HCT116 (cell line): ENCODE measurements at regions not wholly inside any gene's neighbourhood (a gene's known extent, or its start where the extent isn't known, plus 50 kb on each side); places are given as distances from the start of the nearest gene placed in this dataset.

Experiments
- ATAC-seq: fragments of 200-7000 bp; cut with Tn5 transposase; 2 replicates; pipeline ENCODE4 v1.9.1; 2020; ENCODE audit warnings: mild to moderate bottlenecking, moderate library complexity
- BruUV-seq: library from RNA; stranded (reverse); fragments of 400-500 nt; replicated peaks from 2 replicates; lab custom pipeline; 2021; lab: Mats Ljungman, UMichigan
- CTCF ChIA-PET: fragments of 300-600 bp; sonication (Branson Sonifier 250); formaldehyde crosslinking; loops from one replicate; lab custom pipeline; 2021; ENCODE audit warnings: antibody characterized with exemption; lab: Charles Lee
- POLR2A ChIA-PET: fragments of 300-600, 350-600 bp; sonication (Branson Sonifier 250); formaldehyde crosslinking; loops from one replicate; lab custom pipeline; 2021; ENCODE audit warnings: antibody characterized with exemption; lab: Charles Lee
- RAD21 ChIA-PET, 2 experiments: fragments of 300-600 bp; sonication (Branson Sonifier 250); formaldehyde crosslinking; loops; one replicate each; lab custom pipeline; 2023; ENCODE audit warnings: low total read pairs in 2 of 2; ENCODE audit not compliant: uncharacterized antibody in 2 of 2, unreplicated experiment in 2 of 2, low non-redundant PET in 1 of 2; lab: Charles Lee
- DNase-seq: peaks from one replicate; pipeline ENCODE4 v3.0.0-alpha.2; 2010; ENCODE audit warnings: low read depth, low spot score
- H2AFZ ChIP-seq: fragments of 200-600 bp; shearing (Covaris generic), sonication (generic); 2 replicates; pipeline ENCODE4 v1.6.1; 2017; ENCODE audit warnings: low read depth, mixed run types, mixed read lengths, antibody characterized with exemption, low read length; ENCODE audit not compliant: poor library complexity, severe bottlenecking
- H3K27ac ChIP-seq: 2 replicates; pipeline ENCODE4 v1.5.1; 2012; ENCODE audit warnings: low read depth, low read length
- H3K27me3 ChIP-seq: fragments of 200-600 bp; sonication (generic); 2 replicates; pipeline ENCODE4 v1.6.1; 2016; ENCODE audit warnings: mixed run types, low read length, mixed read lengths; ENCODE audit not compliant: insufficient read depth
- H3K36me3 ChIP-seq, 2 experiments: fragments of 200-500 bp in 1 of 2; fragments of 200-600 bp in 1 of 2; sonication (Bioruptor generic) in 1 of 2; sonication (generic) in 1 of 2; 2 replicates each; pipeline versions ENCODE4 v1.5.1 to v1.6.1; 2014 to 2016; ENCODE audit warnings: low read length in 2 of 2, inconsistent platforms in 1 of 2, mixed read lengths in 1 of 2, mixed run types in 1 of 2; ENCODE audit not compliant: insufficient read depth in 2 of 2, control insufficient read depth in 1 of 2
- H3K4me1 ChIP-seq, 2 experiments: fragments of 200-600 bp in 1 of 2; sonication (generic) in 1 of 2; 2 replicates each; pipeline versions ENCODE4 v1.5.1 to v1.6.1; 2012 to 2017; ENCODE audit warnings: low read length in 2 of 2, inconsistent platforms in 1 of 2, mild to moderate bottlenecking in 1 of 2, mixed read lengths in 1 of 2, mixed run types in 1 of 2, moderate library complexity in 1 of 2; ENCODE audit not compliant: insufficient read depth in 2 of 2, control insufficient read depth in 1 of 2
- H3K4me2 ChIP-seq: fragments of 200-600 bp; sonication (generic); 2 replicates; pipeline ENCODE4 v1.6.1; 2017; ENCODE audit warnings: mixed run types, low read length, mixed read lengths
- H3K4me3 ChIP-seq, 2 experiments: fragments of 200-600 bp in 1 of 2; sonication (generic) in 1 of 2; replicated peaks in 1 of 2; 2 replicates each; pipeline ENCODE4 v1.5.1; 2011 to 2016; ENCODE audit warnings: low read length in 2 of 2, control low read depth in 1 of 2, low read depth in 1 of 2, mild to moderate bottlenecking in 1 of 2, mixed read lengths in 1 of 2, mixed run types in 1 of 2
- H3K79me2 ChIP-seq: fragments of 200-600 bp; sonication (generic); 2 replicates; pipeline ENCODE4 v1.6.1; 2017; ENCODE audit warnings: mild to moderate bottlenecking, mixed run types, low read length, moderate library complexity, mixed read lengths; ENCODE audit not compliant: insufficient read depth
- H3K9ac ChIP-seq: fragments of 200-600 bp; sonication (generic); 2 replicates; pipeline ENCODE4 v1.6.1; 2016; ENCODE audit warnings: low read length, mixed read lengths
- H3K9me2 ChIP-seq: fragments of 200-600 bp; sonication (generic), shearing (Covaris generic); 2 replicates; pipeline ENCODE4 v1.6.1; 2017; ENCODE audit warnings: mixed run types, mild to moderate bottlenecking, moderate library complexity; ENCODE audit not compliant: insufficient read depth
- H3K9me3 ChIP-seq, 2 experiments: fragments of 200-500 bp in 1 of 2; fragments of 200-600 bp in 1 of 2; sonication (Bioruptor generic) in 1 of 2; sonication (generic) in 1 of 2; 2 replicates each; pipeline ENCODE4 v1.6.1; 2014 to 2017; ENCODE audit warnings: low read length in 2 of 2, mixed read lengths in 2 of 2, inconsistent platforms in 1 of 2, low read depth in 1 of 2, mild to moderate bottlenecking in 1 of 2, mixed run types in 1 of 2, moderate library complexity in 1 of 2; ENCODE audit not compliant: control insufficient read depth in 1 of 2, insufficient read depth in 1 of 2
- H4K20me1 ChIP-seq: fragments of 200-600 bp; sonication (generic), shearing (Covaris generic); 2 replicates; pipeline ENCODE4 v1.6.1; 2017; ENCODE audit warnings: mixed run types, mild to moderate bottlenecking, moderate library complexity; ENCODE audit not compliant: insufficient read depth
- CBX3 ChIP-seq: IDR thresholded peaks from 2 replicates; pipeline ENCODE4 v1.6.1; 2012; ENCODE audit warnings: low read depth
- CEBPB ChIP-seq: IDR thresholded peaks from 2 replicates; pipeline ENCODE4 v1.6.1; 2012; ENCODE audit warnings: low read depth
- EGR1 ChIP-seq: IDR thresholded peaks from 2 replicates; pipeline ENCODE4 v1.6.1; 2012; ENCODE audit warnings: low read depth
- ELF1 ChIP-seq: IDR thresholded peaks from 2 replicates; pipeline ENCODE4 v1.6.1; 2012; ENCODE audit warnings: low read depth, borderline replicate concordance
- EZH2 ChIP-seq: fragments of 200-600 bp; sonication (generic); IDR thresholded peaks from 2 replicates; pipeline ENCODE4 v1.6.1; 2017; ENCODE audit warnings: antibody characterized with exemption, mixed run types
- EZH2phosphoT487 ChIP-seq: fragments of 200-600 bp; IDR thresholded peaks from 2 replicates; pipeline ENCODE4 v1.6.1; 2018; ENCODE audit warnings: antibody characterized with exemption, borderline replicate concordance
- FOSL1 ChIP-seq: IDR thresholded peaks from 2 replicates; pipeline ENCODE4 v1.6.1; 2012; ENCODE audit warnings: low read depth
- JUND ChIP-seq: IDR thresholded peaks from 2 replicates; pipeline ENCODE4 v1.6.1; 2012
- POLR2A ChIP-seq: IDR thresholded peaks from 2 replicates; pipeline ENCODE4 v1.7.0; 2011; ENCODE audit warnings: borderline replicate concordance; ENCODE audit not compliant: insufficient read depth, insufficient read length; ENCODE audit errors: extremely low read depth
- POLR2AphosphoS5 ChIP-seq: IDR thresholded peaks from 2 replicates; pipeline ENCODE4 v1.6.1; 2011; ENCODE audit warnings: mild to moderate bottlenecking, low read depth, low read length, moderate library complexity
- RAD21 ChIP-seq: IDR thresholded peaks from 2 replicates; pipeline ENCODE4 v1.6.1; 2012; ENCODE audit warnings: low read depth, mild to moderate bottlenecking
- SIN3A ChIP-seq: IDR thresholded peaks from 2 replicates; pipeline ENCODE4 v1.6.1; 2012; ENCODE audit warnings: low read depth
- SRF ChIP-seq: IDR thresholded peaks from 2 replicates; pipeline ENCODE4 v1.6.1; 2012; ENCODE audit warnings: low read depth
- YY1 ChIP-seq: IDR thresholded peaks from 2 replicates; pipeline ENCODE4 v1.6.1; 2011; ENCODE audit warnings: low read length, low read depth, moderate library complexity, mild to moderate bottlenecking; ENCODE audit not compliant: insufficient replicate concordance; ENCODE audit errors: extremely low read depth
- ZFX ChIP-seq: fragments of 450-650 bp; IDR thresholded peaks from 2 replicates; pipeline ENCODE4 v1.6.1; 2017
- intact Hi-C: fragments of 100-400 bp; cut with micrococcal nuclease; formaldehyde crosslinking; loops from 2 replicates; pipeline ENCODE4 v1.10.0; 2022
- TF ChIP-seq, protein P1 (sequence below): IDR thresholded peaks from 2 replicates; pipeline ENCODE4 v1.6.1; 2011; ENCODE audit warnings: mild to moderate bottlenecking, low read length, moderate library complexity; ENCODE audit not compliant: insufficient replicate concordance; ENCODE audit errors: extremely low read depth
- TF ChIP-seq, protein P2 (sequence below), 3 experiments: fragments of 200-600 bp in 1 of 3; sonication (generic) in 1 of 3; IDR thresholded peaks in 2 of 3; conservative IDR thresholded peaks in 1 of 3; 2 replicates each; pipeline ENCODE4 v1.5.1; 2012 to 2017; ENCODE audit warnings: low read depth in 2 of 3, low read length in 2 of 3, antibody characterized with exemption in 1 of 3, borderline replicate concordance in 1 of 3, control low read depth in 1 of 3, mild to moderate bottlenecking in 1 of 3, mixed read lengths in 1 of 3, mixed run types in 1 of 3, moderate library complexity in 1 of 3; ENCODE audit not compliant: insufficient read depth in 1 of 3
- TF ChIP-seq, protein P3 (sequence below): IDR thresholded peaks from 2 replicates; pipeline ENCODE4 v1.6.1; 2012
- TF ChIP-seq, protein P4 (sequence below): IDR thresholded peaks from 2 replicates; pipeline ENCODE4 v1.6.1; 2012

DNA sequence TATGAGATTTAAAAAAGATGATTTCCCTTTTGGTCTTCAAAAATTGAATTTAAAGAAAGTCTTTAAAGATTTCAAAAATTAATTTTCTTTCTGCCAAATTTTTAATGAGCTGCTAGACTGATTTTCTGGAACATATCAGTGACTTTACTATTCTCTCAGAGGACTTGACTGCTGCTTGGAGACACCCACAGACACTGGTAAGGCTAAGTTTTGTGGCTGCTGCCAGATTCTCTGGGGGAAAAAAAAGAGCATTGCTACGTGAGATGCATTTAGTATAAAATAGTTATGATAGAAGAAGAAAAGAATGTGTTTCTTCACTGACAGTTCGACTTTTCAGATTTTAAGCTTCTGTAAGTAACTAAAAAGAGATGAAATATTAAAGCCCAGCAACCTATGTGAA is 193.3 kb upstream of the GRIN3A start:
- POLR2A ChIA-PET, result no interaction called here
- CTCF ChIA-PET, result no interaction called here

More for the DNA sequence above, 193.3 kb upstream of the GRIN3A start:
- no peak overlapping the region for H3K4me2 ChIP-seq
- no peak overlapping the region for H3K4me3 ChIP-seq
- RAD21 ChIA-PET, result no interaction called here
- no peak overlapping the region for H2AFZ ChIP-seq
- TF ChIP-seq YY1, result no peak
- TF ChIP-seq, protein P1, sequence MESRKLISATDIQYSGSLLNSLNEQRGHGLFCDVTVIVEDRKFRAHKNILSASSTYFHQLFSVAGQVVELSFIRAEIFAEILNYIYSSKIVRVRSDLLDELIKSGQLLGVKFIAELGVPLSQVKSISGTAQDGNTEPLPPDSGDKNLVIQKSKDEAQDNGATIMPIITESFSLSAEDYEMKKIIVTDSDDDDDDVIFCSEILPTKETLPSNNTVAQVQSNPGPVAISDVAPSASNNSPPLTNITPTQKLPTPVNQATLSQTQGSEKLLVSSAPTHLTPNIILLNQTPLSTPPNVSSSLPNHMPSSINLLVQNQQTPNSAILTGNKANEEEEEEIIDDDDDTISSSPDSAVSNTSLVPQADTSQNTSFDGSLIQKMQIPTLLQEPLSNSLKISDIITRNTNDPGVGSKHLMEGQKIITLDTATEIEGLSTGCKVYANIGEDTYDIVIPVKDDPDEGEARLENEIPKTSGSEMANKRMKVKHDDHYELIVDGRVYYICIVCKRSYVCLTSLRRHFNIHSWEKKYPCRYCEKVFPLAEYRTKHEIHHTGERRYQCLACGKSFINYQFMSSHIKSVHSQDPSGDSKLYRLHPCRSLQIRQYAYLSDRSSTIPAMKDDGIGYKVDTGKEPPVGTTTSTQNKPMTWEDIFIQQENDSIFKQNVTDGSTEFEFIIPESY, result no peak
- TF ChIP-seq CBX3, result no peak
- no peak for TF ChIP-seq POLR2A
- no peak for TF ChIP-seq FOSL1
- no peak for TF ChIP-seq EZH2phosphoT487
- no peak for TF ChIP-seq JUND
- TF ChIP-seq SRF, result no peak
- TF ChIP-seq CEBPB, result no peak
- TF ChIP-seq, protein P2, sequence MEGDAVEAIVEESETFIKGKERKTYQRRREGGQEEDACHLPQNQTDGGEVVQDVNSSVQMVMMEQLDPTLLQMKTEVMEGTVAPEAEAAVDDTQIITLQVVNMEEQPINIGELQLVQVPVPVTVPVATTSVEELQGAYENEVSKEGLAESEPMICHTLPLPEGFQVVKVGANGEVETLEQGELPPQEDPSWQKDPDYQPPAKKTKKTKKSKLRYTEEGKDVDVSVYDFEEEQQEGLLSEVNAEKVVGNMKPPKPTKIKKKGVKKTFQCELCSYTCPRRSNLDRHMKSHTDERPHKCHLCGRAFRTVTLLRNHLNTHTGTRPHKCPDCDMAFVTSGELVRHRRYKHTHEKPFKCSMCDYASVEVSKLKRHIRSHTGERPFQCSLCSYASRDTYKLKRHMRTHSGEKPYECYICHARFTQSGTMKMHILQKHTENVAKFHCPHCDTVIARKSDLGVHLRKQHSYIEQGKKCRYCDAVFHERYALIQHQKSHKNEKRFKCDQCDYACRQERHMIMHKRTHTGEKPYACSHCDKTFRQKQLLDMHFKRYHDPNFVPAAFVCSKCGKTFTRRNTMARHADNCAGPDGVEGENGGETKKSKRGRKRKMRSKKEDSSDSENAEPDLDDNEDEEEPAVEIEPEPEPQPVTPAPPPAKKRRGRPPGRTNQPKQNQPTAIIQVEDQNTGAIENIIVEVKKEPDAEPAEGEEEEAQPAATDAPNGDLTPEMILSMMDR (IDR thresholded peaks at IDR 0.05 in 2 of 3, conservative IDR thresholded peaks at IDR 0.05 in 1 of 3; ENCODE audit: borderline replicate concordance in 1 of 3, insufficient read depth in 1 of 3, low read depth in 2 of 3, low read length in 2 of 3), result no peak
- no peak for TF ChIP-seq EZH2
- TF ChIP-seq SIN3A, result no peak
- TF ChIP-seq, protein P3, sequence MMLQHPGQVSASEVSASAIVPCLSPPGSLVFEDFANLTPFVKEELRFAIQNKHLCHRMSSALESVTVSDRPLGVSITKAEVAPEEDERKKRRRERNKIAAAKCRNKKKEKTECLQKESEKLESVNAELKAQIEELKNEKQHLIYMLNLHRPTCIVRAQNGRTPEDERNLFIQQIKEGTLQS, result no peak
- TF ChIP-seq EGR1, result no peak
- TF ChIP-seq RAD21, result no peak
- TF ChIP-seq POLR2AphosphoS5, result no peak
- TF ChIP-seq ELF1, result no peak
- TF ChIP-seq, protein P4, sequence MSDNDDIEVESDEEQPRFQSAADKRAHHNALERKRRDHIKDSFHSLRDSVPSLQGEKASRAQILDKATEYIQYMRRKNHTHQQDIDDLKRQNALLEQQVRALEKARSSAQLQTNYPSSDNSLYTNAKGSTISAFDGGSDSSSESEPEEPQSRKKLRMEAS, result no peak
- TF ChIP-seq ZFX, result no peak
- no peaks in the 10 kb centered on the region for H3K36me3 ChIP-seq
- H4K20me1 ChIP-seq, result no peaks in the 10 kb centered on the region
- no peaks in the 10 kb centered on the region for H3K4me1 ChIP-seq
- DNase-seq (no peak), ATAC-seq (no peak)
- H3K9me3 ChIP-seq, result no peaks in the 10 kb centered on the region
- no TSS peak for BruUV-seq
- intact Hi-C loops, result no loop called here
- H3K27ac ChIP-seq, result no peak overlapping the region
- H3K79me2 ChIP-seq, result no peaks in the 10 kb centered on the region
- no peak overlapping the region for H3K9ac ChIP-seq
- H3K27me3 ChIP-seq, result no peaks in the 10 kb centered on the region
- no peaks in the 10 kb centered on the region for H3K9me2 ChIP-seq
